Mucosa of descending colon (tissue), 3 donors: ENCODE measurements at regions not wholly inside any gene's neighbourhood (a gene's known extent, or its start where the extent isn't known, plus 50 kb on each side); places are given as distances from the start of the nearest gene placed in this dataset.
A peak's percentile ranks its signal among the peaks of the same experiment; 100 is the strongest.

Experiments used
- ATAC-seq: fragments of 200-7000 bp; cut with Tn5 transposase; one replicate; pipeline ENCODE4 v1.9.1; 2020; ENCODE audit warnings: mild to moderate bottlenecking, moderate library complexity
- DNase-seq, 3 donors: peaks; one replicate each; pipeline ENCODE4 v3.0.0-alpha.2; 2020
- H3K36me3 ChIP-seq: fragments of 200-600 bp; one replicate; pipeline ENCODE4 v1.8.0; 2021; ENCODE audit warnings: low read depth, mild to moderate bottlenecking
- H3K4me1 ChIP-seq: fragments of 200-600 bp; one replicate; pipeline ENCODE4 v1.8.0; 2021; ENCODE audit warnings: low read depth, mild to moderate bottlenecking
- H3K4me3 ChIP-seq: fragments of 200-600 bp; one replicate; pipeline ENCODE4 v1.8.0; 2021; ENCODE audit warnings: mild to moderate bottlenecking
- H3K9me3 ChIP-seq: fragments of 200-600 bp; one replicate; pipeline ENCODE4 v1.8.0; 2021; ENCODE audit warnings: mild to moderate bottlenecking
- CTCF ChIP-seq: fragments of 200-600 bp; IDR thresholded peaks from one replicate; pipeline ENCODE4 v1.8.0; 2022; ENCODE audit warnings: antibody characterized with exemption, mild to moderate bottlenecking
- intact Hi-C, 2 donors: fragments of 100-400 bp; cut with DNase I in 1 of 2; cut with micrococcal nuclease in 1 of 2; formaldehyde crosslinking; loops; one replicate each; pipeline versions ENCODE4 v1.11.0 to v1.11.1; 2022; cut with DNase I, micrococcal nuclease
- donor health status: DM: no; HTN: no; CAD: no; lungs with moderate emphysema.
- donor health status: DM: no; HTN: no; CAD: no.
- donor health status: DM: no; HTN: yes; CAD: no.

GRCh38 chr14:100664231-100664630 is 62.5 kb upstream of the DLK1 start:
- Histone ChIP-seq H3K9me3 (no peaks in the 10 kb centered on the region), H3K4me3 (no peak overlapping the region), H3K36me3 (no peaks in the 10 kb centered on the region), H3K4me1 (peaks cover 15% of the 10 kb centered on the region)
- DNase-seq (no peak), ATAC-seq (no peak)
- intact Hi-C loops = loop anchor here in 1 of 2 donors (10.0 kb wide), 1 partner anchor 961 kb away; no protein-coding TSS in a partner anchor
- TF ChIP-seq CTCF = no peak

- DNase-seq (peak in 1 of 3 donors; percentile 39), ATAC-seq (peak; percentile 7)
- Histone ChIP-seq H3K36me3 (no peaks in the 10 kb centered on the region), H3K9me3 (no peaks in the 10 kb centered on the region), H3K4me1 (peaks cover 20% of the 10 kb centered on the region), H3K4me3 (no peak overlapping the region)
- intact Hi-C loops = loop anchor here in 1 of 2 donors (10.0 kb wide), 1 partner anchor 960 kb away; no protein-coding TSS in a partner anchor
- TF ChIP-seq CTCF = no peak
Observed at GRCh38 chr14:100664841-100665510, 61.7 kb upstream of the DLK1 start.

GRCh38 chr14:100665511-100666032 is 61.1 kb upstream of the DLK1 start:
- H3K9me3 ChIP-seq = no peaks in the 10 kb centered on the region
- TF ChIP-seq CTCF = no peak
- DNase-seq (peak; percentile 79 to 82 (median 80)), ATAC-seq (peak; percentile 76)
- no peak overlapping the region for H3K4me3 ChIP-seq
- intact Hi-C loops = loop anchor here in 1 of 2 donors (10.0 kb wide), 1 partner anchor 959 kb away; no protein-coding TSS in a partner anchor
- peaks cover 25% of the 10 kb centered on the region for H3K4me1 ChIP-seq
- H3K36me3 ChIP-seq = no peaks in the 10 kb centered on the region

GRCh38 chr14:100666403-100666802 is 60.3 kb upstream of the DLK1 start:
- peaks cover 27% of the 10 kb centered on the region for H3K4me1 ChIP-seq
- no peaks in the 10 kb centered on the region for H3K9me3 ChIP-seq
- no peak for TF ChIP-seq CTCF
- no peak for DNase-seq
- intact Hi-C loops = loop anchor here in 1 of 2 donors (10.0 kb wide), 1 partner anchor 958 kb away; no protein-coding TSS in a partner anchor
- H3K36me3 ChIP-seq = no peaks in the 10 kb centered on the region
- ATAC-seq = no peak
- H3K4me3 ChIP-seq = no peak overlapping the region

GRCh38 chr14:100666851-100667250 is 59.8 kb upstream of the DLK1 start:
- H3K4me3 ChIP-seq = no peak overlapping the region
- no peaks in the 10 kb centered on the region for H3K9me3 ChIP-seq
- intact Hi-C loops = loop anchor here in 1 of 2 donors (10.0 kb wide), 1 partner anchor 958 kb away; no protein-coding TSS in a partner anchor
- no peak for ATAC-seq
- no peak for TF ChIP-seq CTCF
- H3K4me1 ChIP-seq = peaks cover 27% of the 10 kb centered on the region
- DNase-seq = no peak
- H3K36me3 ChIP-seq = no peaks in the 10 kb centered on the region
